GM19023 (cell line): ENCODE measurements at regions not wholly inside any gene's neighbourhood (a gene's known extent, or its start where the extent isn't known, plus 50 kb on each side); places are given as distances from the start of the nearest gene placed in this dataset.
A peak's percentile ranks its signal among the peaks of the same experiment; 100 is the strongest.
"Not testable (repeated sequence)": the region's sequence is repeated elsewhere in the genome, so short reads cannot be mapped to it uniquely, and the experiment has no call there.

Experiments used
- ATAC-seq: cut with Tn5 transposase; IDR thresholded peaks from one replicate; pipeline ENCODE4 v1.9.1; 2021; ENCODE audit warnings: mild to moderate bottlenecking, moderate library complexity; ENCODE audit not compliant: unreplicated experiment

DNA sequence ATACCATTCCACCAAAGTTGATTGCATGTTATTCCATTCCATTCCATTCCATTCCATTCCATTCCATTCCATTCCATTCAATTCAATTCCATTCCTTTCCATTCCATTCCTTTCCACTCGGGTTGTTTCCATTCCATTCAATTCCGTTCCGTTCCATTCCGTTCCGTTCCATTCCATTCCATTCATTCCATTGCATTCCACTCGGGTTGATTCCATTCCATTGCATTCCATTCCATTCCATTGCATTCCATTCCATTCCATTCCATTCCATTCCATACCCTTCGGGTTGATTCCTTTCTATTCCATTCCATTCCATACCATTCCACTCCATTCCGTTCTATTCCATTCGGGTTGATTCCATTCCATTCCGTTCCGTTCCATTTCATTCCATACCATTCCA is 166.9 kb downstream of the CWH43 start:
- ATAC-seq, result peak; percentile 29

DNA sequence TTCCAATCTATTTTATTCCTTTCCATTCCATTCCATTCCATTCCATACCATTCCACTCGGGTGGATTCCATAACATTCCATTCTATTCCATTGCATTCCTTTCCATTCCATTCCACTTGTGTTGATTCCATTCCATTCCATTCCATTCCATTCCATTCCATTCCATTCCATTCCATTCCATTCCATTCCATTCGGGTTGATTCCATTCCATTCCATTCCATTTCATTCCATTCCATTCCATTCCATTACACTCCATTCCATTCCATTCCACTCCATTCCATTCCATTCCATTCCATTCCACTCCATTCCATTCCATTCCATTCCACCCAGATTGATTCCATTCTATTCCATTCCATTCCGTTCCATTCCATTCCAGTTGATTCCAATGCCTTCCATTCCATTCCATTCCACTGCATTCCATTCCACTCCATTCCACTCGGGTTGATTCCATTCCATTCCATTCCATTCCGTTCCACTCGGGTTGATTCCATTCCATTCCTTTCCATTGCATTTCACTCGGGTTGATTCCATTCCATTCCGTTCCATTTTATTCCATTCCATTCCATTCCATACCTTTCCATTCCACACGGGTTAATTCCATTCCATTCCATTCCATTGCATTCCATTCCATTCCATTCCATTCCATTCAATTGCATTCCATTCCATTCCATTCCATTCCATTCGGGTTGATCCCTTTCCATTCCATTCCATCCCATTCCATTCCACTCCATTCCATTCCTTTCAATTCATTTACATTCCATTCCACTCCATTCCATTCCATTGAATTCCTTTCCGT is 168.4 kb downstream of the CWH43 start:
- ATAC-seq, result peak; percentile 62

DNA sequence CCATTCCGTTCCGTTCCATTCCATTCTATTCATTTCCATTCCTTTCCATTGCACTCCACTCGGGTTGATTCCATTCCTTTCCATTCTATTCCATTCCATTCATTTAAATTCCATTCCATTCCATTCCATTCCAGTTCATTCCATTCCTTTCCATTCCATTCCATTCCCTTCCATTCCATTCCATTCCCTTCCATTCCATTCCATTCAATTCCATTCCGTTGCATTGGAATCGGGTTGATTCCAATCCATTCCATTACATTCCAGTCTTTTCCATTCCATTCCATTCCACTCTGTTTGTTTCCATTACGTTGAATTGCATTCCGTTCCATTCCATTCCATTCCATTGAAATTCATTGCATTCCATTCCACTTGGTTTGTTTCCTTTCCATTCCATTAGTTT is 169.2 kb downstream of the CWH43 start:
- ATAC-seq, result not testable (repeated sequence)

DNA sequence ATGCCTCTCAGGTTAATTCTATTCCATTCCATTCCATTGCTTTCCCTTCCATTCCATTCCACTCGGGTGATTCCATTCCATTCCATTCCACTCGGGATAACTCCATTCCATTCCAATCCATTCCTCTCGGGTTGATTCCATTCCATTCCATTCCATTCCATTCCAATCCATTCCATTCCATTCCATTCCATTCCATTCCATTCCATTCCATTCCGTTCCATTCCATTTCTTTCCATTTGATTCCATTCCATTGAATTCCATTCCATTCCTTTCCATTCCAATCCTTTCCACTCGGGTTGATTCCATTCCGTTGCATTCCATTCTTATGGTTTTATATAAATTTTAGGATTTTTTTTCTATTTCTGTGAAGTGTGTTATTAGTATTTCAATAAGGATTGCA is 170.2 kb downstream of the CWH43 start:
- not testable (repeated sequence) for ATAC-seq

DNA sequence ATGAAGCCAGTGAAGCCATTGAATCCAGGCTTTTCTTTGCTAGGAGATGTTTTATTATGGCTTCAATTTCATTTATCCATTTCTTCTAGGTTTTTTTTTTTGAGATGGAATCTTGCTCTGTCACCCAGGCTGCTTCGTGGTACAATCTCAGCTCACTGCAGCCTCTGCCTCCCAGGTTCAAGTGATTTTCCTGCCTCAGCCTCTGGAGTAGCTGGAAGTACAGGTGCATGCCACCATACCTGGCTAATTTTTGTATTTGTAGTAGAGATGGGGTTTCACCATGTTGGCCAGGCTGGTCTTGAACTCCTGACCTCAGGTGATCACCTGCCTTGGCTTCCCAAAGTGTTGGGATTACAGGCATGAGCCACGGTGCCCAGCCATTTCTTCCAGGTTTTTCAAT is 171.6 kb downstream of the CWH43 start:
- ATAC-seq, result not testable (repeated sequence)

DNA sequence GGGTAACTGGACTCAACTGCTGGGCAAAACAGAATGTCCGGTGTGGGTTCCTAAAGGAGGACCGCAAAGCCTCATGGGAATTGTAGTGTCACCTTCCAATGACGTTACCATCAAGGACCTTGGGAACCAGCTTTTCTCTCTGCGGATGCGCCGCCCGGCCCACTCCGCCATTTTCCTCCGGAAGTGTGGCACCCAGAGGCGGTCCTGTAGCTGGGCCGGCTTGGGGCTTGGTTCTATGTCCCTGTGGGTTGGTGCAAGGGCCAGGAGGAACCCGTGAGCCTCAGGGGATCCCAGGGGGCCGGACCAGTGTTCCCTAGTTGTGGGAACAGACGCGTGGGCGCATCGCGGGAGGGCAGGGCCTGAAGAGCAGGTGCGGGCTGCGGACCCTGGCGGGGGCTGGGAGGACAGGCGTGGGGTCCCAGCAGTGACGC is 175.1 kb downstream of the CWH43 start:
- ATAC-seq, result not testable (repeated sequence)

DNA sequence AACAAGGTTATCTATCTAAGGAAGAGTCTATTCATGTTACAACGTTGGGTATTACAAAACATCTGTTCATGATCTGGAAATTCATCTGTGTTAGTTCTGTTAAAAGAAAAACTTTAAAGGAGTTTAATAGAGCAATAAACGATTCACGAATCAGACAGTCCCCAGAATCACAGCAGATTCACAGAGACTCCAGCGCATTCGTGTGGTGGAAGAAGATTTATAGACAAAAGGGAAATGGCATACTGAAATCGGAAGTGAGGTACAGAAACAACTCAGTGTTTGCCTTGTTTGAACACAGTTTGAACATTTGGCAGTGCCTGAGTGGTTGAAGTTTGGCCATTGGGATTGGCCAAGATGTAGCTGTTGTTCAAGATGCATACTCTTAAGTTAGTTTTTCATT is 178.8 kb downstream of the CWH43 start:
- not testable (repeated sequence) for ATAC-seq

DNA sequence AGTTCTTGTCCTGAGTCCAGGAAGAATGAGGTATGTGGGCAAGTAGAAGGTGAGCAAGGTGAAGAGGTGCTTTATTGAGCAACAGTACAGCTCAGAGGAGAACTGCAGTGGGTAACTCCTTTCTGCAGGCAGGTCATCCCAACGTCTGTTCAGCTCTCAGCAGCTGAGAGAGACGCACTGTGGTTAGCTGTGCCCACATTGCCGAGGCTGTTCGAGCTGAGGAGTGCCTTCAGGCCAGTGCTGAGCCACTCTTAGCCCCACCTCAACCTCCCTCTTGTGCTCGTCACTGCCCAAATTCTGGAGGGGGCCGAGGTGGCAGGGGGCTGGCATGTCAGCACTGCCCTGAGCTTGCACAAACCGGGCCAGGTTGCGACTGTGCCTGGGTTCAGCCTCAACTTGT is 191.8 kb downstream of the CWH43 start:
- ATAC-seq, result not testable (repeated sequence)

DNA sequence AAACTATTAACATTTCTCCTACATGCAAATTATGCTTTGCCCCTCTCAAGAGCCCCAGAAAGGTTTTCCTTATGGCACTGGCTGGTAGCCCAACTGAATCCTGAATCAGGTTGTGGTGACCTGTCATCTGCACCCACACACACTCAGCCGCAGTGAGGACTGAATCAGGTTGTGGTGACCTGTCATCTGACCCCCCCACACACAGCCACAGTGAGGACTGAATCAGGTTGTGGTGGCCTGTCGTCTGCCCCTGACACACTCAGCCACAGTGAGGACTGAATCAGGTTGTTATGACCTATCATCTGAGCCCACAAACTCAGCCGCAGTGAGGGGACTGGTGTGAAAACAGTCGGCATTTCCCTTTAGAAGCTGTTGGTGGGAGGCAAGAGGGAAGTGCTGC is 195.0 kb downstream of the CWH43 start:
- not testable (repeated sequence) for ATAC-seq

DNA sequence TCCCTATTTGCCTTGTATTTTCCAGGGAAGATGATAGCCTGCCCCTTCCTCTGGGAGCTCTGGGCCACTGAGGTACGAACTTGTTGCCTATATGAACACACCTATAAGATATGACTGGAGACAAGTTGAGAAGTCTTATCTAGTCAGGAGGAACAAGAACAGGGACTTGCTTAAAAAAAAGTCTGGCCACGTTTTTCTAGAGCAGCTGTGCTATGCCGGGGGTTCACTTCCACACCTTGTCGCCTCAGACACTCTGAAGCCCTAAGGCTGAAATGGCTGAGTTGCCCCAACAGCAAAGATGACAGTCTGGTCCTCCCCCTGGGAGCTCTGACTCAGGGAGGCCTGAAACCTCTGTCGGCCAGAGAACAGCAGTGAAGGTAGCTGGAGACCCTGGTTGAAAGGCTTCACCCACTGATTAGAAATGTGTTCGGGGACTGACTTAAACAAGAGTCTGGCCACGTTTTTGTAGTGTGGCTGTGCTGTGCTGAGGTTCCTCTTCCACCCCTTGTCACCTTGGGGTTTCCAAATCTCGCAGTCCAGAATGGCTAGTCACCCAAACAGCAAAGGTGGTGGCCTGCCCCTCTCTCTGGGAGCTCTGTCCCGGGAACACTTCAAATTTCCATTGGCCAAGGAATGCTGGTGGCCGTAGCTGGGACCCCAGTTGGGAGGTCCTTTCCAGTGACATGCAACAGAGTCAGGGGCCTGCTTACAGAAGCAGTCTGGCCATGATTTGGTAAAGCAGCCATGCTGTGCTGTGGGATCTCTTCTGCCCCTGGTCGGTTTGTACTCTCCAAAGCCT is 225.5 kb downstream of the CWH43 start:
- ATAC-seq, result not testable (repeated sequence)

DNA sequence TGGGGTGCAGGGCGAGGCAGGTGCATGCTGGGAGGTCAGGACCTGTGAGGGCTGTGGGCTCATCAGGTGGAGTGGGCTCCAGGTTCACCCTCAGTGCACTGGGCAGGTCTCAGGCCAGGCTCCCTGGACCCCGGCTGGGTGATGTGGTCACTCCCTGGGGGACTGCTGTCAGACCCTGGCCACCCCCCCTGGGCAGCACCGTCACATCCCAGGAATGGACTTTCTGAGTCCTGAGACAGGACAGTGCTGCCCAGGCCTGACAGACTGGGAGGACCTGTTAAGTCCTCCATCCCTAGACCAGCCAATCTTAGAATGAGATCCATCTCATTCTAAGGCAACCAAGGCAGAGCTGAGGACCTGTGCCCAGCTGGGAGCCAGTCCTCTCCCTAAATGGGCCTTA is 227.2 kb downstream of the CWH43 start:
- not testable (repeated sequence) for ATAC-seq

DNA sequence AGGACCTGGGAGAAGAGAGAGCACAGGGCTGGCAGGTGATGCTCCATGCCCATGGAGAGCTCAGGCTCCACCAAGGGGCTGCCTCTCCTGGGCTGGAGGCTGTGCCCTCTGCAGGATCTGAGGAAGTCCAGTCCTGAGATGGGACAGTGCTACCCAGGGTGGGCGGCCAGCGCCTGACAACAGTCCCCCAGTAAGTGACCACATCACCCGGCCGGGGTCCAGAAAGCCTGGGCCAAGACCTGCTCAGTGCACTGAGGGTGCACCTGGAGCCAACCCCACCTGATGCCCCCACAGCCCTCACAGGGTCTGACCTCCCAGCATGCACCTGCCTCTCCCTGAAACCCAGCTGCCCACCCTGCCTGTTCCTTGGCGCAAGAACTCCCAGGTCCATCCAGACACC is 227.7 kb downstream of the CWH43 start:
- not testable (repeated sequence) for ATAC-seq

DNA sequence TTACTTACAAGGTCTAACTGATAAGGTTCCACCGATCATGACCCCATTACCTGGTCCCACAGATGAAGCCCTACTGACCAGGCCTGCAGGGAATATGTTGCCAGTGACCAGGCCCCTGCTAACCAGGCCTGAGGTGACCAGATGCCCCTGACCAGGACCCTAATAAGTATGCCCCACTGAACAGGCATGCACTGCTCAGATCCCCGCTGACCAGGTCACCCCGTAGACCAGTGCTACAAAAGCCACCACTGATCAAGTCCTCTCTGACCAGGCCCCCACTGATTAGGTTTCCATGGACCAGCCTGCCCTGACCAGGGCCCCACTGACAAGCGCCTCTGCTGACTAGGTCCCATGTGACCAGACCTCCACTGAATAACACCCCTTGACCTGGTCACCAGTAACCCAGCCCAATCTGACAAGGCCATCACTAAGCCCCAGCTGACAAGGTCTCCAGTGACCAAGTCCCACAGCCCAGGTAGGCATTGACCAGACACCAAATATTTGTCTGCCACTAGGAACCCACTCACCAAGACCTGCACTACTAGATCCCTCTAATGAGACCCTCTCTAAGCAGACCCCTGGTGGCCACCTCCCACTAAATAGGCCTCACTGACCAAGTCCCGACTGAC is 228.5 kb downstream of the CWH43 start:
- ATAC-seq, result not testable (repeated sequence)

DNA sequence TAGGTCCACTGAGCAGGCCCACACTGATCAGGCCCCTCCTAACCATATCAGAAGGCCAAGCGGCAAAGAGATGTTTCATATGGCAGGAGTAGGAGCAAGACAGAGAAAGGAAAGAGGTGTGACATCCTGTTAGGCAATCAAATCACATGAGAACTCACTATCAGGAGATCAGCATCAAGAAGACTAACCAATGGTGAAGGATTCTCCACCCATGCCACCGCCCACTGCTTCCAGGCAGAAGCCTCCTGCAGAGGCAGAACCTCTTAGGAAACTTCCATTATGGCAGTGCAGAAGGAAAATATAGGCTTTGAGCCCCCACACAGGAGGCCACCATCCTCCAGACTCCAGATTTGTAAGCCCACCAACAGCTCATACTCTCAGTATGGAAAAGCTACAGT is 229.0 kb downstream of the CWH43 start:
- ATAC-seq, result not testable (repeated sequence)

DNA sequence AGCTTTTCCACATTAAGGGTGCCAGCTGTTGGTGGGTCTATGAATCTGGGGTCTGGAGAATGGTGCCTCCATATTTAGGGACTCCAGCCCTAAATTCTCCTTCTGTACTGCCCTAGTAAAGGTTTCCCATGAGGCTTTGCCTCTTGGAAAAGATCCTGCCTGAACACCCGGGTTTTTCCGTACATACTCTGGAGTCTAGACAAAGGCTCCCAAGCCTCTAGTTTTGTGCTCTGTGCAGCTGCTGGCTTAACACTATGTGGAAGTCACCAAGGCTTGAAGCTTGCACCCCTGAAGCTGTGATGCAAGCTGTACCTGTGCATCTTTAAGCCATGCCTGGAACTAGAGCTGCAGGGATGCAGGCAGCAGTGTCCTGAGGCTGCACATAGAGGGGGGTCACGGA is 230.5 kb downstream of the CWH43 start:
- ATAC-seq, result not testable (repeated sequence)

DNA sequence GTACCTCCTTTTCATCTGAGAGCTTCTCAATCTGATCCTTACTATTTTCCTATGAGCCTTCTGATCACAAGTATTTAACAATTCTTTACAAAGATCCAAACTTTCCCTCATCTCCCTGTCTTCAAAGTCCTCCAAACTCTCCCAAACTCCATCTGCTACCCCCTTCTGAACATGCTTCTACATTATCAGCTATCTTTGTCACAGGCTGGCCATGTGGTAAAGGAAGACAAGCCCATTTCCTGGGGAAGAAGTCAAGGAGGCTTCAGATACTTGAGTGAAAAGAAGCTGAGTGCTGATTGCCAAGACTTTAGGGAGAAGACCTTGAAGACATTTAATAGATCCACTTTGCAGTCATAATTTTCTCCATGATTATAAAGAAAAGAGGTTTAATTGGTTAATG is 231.4 kb downstream of the CWH43 start:
- ATAC-seq, result no peak

DNA sequence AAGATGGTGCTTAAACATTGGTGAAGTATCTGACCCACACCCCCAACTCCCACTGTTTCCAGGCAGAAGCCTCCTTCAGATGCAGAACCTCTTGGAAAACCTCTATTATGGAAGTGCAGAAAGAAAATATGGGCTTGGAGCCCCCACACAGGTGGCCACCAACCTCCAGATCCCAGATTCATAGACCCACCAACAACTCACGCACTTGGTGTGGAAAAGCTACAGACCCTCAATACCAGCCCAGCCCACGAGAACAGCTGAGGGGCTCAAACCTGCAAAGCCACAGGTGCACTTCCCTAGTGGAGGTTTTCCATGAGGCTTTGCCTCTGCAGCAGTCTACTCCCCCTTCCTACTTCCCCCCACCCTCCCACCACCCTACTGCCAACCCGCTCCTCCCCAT is 232.0 kb downstream of the CWH43 start:
- not testable (repeated sequence) for ATAC-seq

DNA sequence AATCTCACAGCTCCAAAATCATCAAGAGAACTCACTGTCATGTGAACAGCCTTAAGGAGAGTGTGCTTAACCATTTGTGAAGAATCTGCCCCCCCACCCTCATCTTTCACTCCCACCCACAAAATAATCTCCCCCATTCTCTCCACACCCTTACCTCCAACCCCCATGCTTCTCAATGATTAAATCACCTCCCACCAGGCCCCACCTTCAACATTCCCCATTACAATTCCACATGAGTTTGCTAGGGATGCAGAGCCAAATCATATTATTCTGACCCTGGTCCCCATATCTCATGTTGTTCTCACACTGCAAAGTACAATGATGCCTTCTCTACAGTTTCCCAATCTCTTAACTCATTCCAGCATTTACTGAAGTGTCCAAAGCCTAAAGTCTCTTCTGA is 232.9 kb downstream of the CWH43 start:
- ATAC-seq, result not testable (repeated sequence)

DNA sequence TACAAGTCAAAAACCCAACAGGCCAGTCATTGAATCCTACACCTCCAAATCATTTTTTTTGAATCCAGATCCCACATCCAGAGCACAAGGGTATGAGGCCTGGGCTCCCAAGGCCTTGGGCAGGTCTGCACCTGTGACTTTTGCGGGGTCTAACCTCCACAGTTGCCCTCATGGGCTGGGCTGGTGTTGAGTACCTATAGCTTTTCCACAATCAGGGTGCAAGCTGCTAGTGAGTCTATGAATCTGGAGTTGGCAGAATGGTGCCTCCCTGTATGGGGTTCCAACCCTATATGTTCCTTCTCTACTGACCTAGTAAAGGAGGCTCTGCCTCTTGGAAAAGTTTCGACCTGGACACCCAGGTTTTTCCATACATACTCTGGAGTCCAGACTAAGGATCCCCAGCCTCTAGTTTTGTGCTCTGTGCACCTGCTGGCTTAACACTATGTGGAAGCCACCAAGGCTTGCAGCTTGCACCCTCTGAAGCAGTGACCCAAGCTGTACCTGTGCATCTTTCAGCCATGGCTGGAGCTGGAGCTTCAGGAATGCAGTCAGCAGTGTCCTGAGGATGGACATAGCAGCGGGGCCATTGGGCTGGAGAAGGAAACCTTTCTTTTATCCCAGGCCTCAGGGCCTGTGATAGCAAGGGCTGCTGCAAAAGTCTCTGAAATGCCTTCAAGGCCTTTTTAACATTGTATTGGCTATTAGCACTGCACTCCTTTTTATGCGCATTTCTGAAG is 233.6 kb downstream of the CWH43 start:
- not testable (repeated sequence) for ATAC-seq

DNA sequence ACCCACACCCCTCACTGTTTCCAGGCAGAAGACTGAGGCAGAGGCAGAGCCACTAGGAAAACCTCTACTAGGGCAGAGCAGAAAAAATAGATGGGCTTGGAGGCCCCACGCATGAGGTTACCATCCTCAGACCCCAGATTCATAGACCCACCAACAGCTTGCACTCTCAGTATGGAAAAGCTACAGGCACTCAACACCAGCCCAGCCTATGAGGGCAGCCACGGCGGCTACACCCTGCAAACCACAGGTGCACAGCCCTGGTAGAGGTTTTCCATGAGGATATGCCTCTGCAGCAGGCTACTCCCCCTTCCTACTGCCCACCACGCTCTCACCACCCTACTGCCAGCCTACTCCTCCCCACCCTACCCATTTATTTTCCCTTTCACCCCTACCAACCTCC is 235.1 kb downstream of the CWH43 start:
- ATAC-seq, result no peak

DNA sequence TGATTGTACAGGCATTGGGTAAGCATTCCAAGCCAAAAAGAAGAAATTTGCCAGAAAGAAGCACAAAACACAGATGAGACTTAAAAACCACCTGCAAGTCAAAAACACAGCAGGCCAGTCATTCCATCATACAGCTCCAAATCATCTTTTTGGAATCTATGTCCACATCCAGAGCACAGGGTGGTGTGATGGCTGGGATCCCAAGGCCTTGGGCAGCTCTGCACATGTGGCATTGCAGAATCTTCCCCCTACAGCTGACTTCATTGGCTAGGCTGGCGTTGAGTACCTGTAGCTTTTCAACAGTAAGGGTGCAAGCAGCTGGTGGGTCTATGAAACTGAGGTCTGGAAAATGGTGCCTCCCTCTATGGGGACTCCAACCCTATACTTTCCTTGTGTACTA is 236.7 kb downstream of the CWH43 start:
- ATAC-seq, result not testable (repeated sequence)
